Midbrain (tissue), 1 donor: ENCODE measurements at regions not wholly inside any gene's neighbourhood (a gene's known extent, or its start where the extent isn't known, plus 50 kb on each side); places are given as distances from the start of the nearest gene placed in this dataset.
A peak's percentile ranks its signal among the peaks of the same experiment; 100 is the strongest.
"Not testable (repeated sequence)": the region's sequence is repeated elsewhere in the genome, so short reads cannot be mapped to it uniquely, and the experiment has no call there.

ENCODE experiments used
- DNase-seq: peaks from one replicate; lab custom pipeline; 2025; lab: John Stamatoyannopoulos, UW

- DNase-seq: peak; percentile 3
Measured at GRCh38 chr16:26795184-26795583, 271.5 kb upstream of the C16orf82 start.

- DNase-seq: no peak
Measured at GRCh38 chr16:26801628-26802027, 265.1 kb upstream of the C16orf82 start.

GRCh38 chr16:26802440-26802839 is 264.3 kb upstream of the C16orf82 start:
- DNase-seq: no peak

- no peak for DNase-seq
Measured at GRCh38 chr16:26802965-26803364, 263.8 kb upstream of the C16orf82 start.

GRCh38 chr16:26806657-26807056 is 260.1 kb upstream of the C16orf82 start:
- DNase-seq: no peak

- DNase-seq: no peak
Measured at GRCh38 chr16:26809461-26809860, 257.3 kb upstream of the C16orf82 start.

- no peak for DNase-seq
Measured at GRCh38 chr16:26816266-26816665, 250.5 kb upstream of the C16orf82 start.

- DNase-seq: no peak
Measured at GRCh38 chr16:26816885-26817571, 249.7 kb upstream of the C16orf82 start.

- DNase-seq: no peak
Measured at GRCh38 chr16:26818393-26818792, 248.3 kb upstream of the C16orf82 start.

GRCh38 chr16:26824469-26824868 is 242.3 kb upstream of the C16orf82 start:
- DNase-seq: no peak

GRCh38 chr16:26826500-26826899 is 240.2 kb upstream of the C16orf82 start:
- no peak for DNase-seq

GRCh38 chr16:26827386-26827785 is 239.3 kb upstream of the C16orf82 start:
- no peak for DNase-seq

- no peak for DNase-seq
Measured at GRCh38 chr16:26830428-26831127, 236.1 kb upstream of the C16orf82 start.

- not testable (repeated sequence) for DNase-seq
Measured at GRCh38 chr16:26836114-26836513, 230.6 kb upstream of the C16orf82 start.

GRCh38 chr16:26838931-26839330 is 227.8 kb upstream of the C16orf82 start:
- no peak for DNase-seq

GRCh38 chr16:26840691-26841090 is 226.0 kb upstream of the C16orf82 start:
- DNase-seq: no peak

- no peak for DNase-seq
Measured at GRCh38 chr16:26856271-26856670, 210.5 kb upstream of the C16orf82 start.

- DNase-seq: no peak
Measured at GRCh38 chr16:26856791-26857190, 209.9 kb upstream of the C16orf82 start.

- DNase-seq: no peak
Measured at GRCh38 chr16:26857371-26857770, 209.4 kb upstream of the C16orf82 start.

GRCh38 chr16:26860506-26860905 is 206.2 kb upstream of the C16orf82 start:
- DNase-seq: no peak

- no peak for DNase-seq
Measured at GRCh38 chr16:26863931-26864330, 202.8 kb upstream of the C16orf82 start.

GRCh38 chr16:26874318-26874717 is 192.4 kb upstream of the C16orf82 start:
- DNase-seq: not testable (repeated sequence)

GRCh38 chr16:26877421-26877820 is 189.3 kb upstream of the C16orf82 start:
- no peak for DNase-seq

- no peak for DNase-seq
Measured at GRCh38 chr16:26885674-26886073, 181.1 kb upstream of the C16orf82 start.
